ENCODE measurements at regions not wholly inside any gene's neighbourhood (a gene's known extent, or its start where the extent isn't known, plus 50 kb on each side); places are given as distances from the start of the nearest gene placed in this dataset.
"Not testable (repeated sequence)": the region's sequence is repeated elsewhere in the genome, so short reads cannot be mapped to it uniquely, and the experiment has no call there.

GRCh38 chr17:5980941-5981340 lies 89.2 kb upstream of the WSCD1 start:
- no peak for DNase-seq

- DNase-seq, result no peak
Measured at GRCh38 chr17:5986644-5987043, 83.5 kb upstream of the WSCD1 start.

GRCh38 chr17:6000426-6000825 lies 69.8 kb upstream of the WSCD1 start:
- no peak for DNase-seq

GRCh38 chr17:6003221-6003620 lies 67.0 kb upstream of the WSCD1 start:
- not testable (repeated sequence) for DNase-seq

GRCh38 chr17:6005939-6006338 lies 64.2 kb upstream of the WSCD1 start:
- no peak for DNase-seq

- DNase-seq, result no peak
Measured at GRCh38 chr17:6011206-6011605, 59.0 kb upstream of the WSCD1 start.

- DNase-seq, result no peak
Measured at GRCh38 chr17:6018788-6019187, 51.4 kb upstream of the WSCD1 start.

GRCh38 chr17:6019959-6020358 lies 50.2 kb upstream of the WSCD1 start:
- DNase-seq, result peak; percentile 1 to 2

GRCh38 chr17:6020376-6021010 lies 49.7 kb upstream of the WSCD1 start:
- DNase-seq, result no peak

Data from stimulated activated CD4-positive, alpha-beta T cell treated with anti-CD3 and anti-CD28 coated beads, Interleukin-2, amount 100 ng/mL, for 48 hours (primary cell).